ENCODE measurements at regions not wholly inside any gene's neighbourhood (a gene's known extent, or its start where the extent isn't known, plus 50 kb on each side); places are given as distances from the start of the nearest gene placed in this dataset.

DNA sequence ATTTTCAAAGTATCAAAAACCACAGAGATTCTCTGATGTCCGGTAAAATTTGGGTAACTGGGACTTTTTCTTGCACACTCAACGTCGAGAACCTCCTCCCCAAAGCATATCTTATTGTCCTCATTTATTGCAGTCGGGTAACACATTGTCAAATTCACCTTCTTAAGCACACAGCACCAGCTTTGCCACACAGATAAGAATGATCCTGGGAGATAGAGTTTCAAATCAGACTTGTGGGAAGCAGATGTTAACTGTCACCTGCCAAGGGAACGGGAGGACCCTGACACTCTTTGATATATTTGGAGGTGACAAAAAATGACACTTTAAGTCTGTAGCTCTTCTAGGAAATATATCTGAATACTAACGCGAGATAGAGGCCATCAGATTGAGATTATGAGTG lies 282.1 kb upstream of the BMP2 start:
- Histone ChIP-seq H3K27ac (no peak overlapping the region), H3K27me3 (no peaks in the 10 kb centered on the region)

DNA sequence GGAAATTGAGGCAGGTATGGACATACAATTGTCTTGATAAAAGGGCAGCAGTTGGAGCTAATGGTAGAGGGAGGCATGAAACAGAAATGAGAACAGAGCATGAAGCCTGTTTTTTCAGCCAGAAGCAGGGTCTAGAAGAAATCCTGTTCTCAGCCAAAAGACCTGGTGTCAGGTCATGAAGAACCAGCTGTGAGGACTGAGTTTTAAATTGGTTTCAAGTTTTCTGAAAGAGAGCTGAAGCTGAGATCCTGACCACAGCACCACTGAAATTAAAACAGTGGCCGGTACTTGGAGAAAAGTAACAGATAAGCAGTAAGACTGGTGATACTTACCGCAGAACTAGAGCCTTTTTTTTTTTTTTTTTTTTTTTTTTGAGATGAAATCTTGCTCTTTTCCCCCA lies 283.8 kb upstream of the BMP2 start:
- DNase-seq (ENCODE audit: low spot score in 2 of 2): no peak
- H3K4me1 ChIP-seq: no peaks in the 10 kb centered on the region
- no peak overlapping the region for H3K27ac ChIP-seq
- H3K9me3 ChIP-seq: no peaks in the 10 kb centered on the region
- no peaks in the 10 kb centered on the region for H3K36me3 ChIP-seq
- intact Hi-C loops (cut with DNase I; ENCODE audit: low total_unique reads): no loop called here
- H3K4me3 ChIP-seq: no peak overlapping the region
- TF ChIP-seq, protein P1, sequence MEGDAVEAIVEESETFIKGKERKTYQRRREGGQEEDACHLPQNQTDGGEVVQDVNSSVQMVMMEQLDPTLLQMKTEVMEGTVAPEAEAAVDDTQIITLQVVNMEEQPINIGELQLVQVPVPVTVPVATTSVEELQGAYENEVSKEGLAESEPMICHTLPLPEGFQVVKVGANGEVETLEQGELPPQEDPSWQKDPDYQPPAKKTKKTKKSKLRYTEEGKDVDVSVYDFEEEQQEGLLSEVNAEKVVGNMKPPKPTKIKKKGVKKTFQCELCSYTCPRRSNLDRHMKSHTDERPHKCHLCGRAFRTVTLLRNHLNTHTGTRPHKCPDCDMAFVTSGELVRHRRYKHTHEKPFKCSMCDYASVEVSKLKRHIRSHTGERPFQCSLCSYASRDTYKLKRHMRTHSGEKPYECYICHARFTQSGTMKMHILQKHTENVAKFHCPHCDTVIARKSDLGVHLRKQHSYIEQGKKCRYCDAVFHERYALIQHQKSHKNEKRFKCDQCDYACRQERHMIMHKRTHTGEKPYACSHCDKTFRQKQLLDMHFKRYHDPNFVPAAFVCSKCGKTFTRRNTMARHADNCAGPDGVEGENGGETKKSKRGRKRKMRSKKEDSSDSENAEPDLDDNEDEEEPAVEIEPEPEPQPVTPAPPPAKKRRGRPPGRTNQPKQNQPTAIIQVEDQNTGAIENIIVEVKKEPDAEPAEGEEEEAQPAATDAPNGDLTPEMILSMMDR (IDR thresholded peaks at IDR 0.05): no peak
- no peak for TF ChIP-seq POLR2A (IDR thresholded peaks at IDR 0.05)
- TF ChIP-seq POLR2AphosphoS5 (IDR thresholded peaks at IDR 0.05): no peak
- no peaks in the 10 kb centered on the region for H3K27me3 ChIP-seq

More for the DNA sequence above, 282.1 kb upstream of the BMP2 start:
- no peak for TF ChIP-seq POLR2A (IDR thresholded peaks at IDR 0.05)
- TF ChIP-seq POLR2AphosphoS5 (IDR thresholded peaks at IDR 0.05): no peak
- TF ChIP-seq, protein P1 (IDR thresholded peaks at IDR 0.05): no peak
- no peaks in the 10 kb centered on the region for H3K4me1 ChIP-seq
- intact Hi-C loops (cut with DNase I; ENCODE audit: low total_unique reads): no loop called here
- H3K36me3 ChIP-seq: no peaks in the 10 kb centered on the region
- DNase-seq (ENCODE audit: low spot score in 2 of 2): no peak
- H3K4me3 ChIP-seq: no peak overlapping the region
- H3K9me3 ChIP-seq: no peaks in the 10 kb centered on the region

DNA sequence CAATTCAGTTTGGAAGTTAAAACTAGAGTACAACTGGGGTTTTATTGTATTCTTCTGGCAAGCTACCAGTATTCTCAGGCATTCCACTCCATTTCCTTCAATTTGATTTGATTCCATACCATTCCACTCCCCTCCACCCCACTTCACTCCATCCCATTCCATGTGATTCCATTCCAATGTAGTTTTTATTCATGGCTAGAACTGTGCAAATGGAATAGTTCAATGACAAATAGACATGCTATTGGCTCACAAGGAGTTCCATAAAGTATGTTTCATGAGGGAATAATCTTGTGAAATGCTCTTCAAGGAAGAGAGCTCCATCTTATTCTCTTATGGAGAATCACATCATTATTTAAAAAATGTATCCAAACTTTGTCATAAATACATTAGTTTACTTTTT lies 285.0 kb upstream of the BMP2 start:
- H3K9me3 ChIP-seq: no peaks in the 10 kb centered on the region
- no peak for TF ChIP-seq POLR2AphosphoS5 (IDR thresholded peaks at IDR 0.05)
- TF ChIP-seq, protein P1 (IDR thresholded peaks at IDR 0.05): no peak
- TF ChIP-seq POLR2A (IDR thresholded peaks at IDR 0.05): no peak
- intact Hi-C loops (cut with DNase I; ENCODE audit: low total_unique reads): no loop called here
- no peak for DNase-seq (ENCODE audit: low spot score in 2 of 2)
- H3K4me1 ChIP-seq: no peaks in the 10 kb centered on the region
- H3K27me3 ChIP-seq: no peaks in the 10 kb centered on the region
- H3K4me3 ChIP-seq: no peak overlapping the region
- H3K36me3 ChIP-seq: no peaks in the 10 kb centered on the region
- no peak overlapping the region for H3K27ac ChIP-seq

GRCh38 chr20:6480328-6481200 lies 286.9 kb upstream of the BMP2 start:
- no peak overlapping the region for H3K27ac ChIP-seq
- DNase-seq (ENCODE audit: low spot score in 2 of 2): peak in 1 of 2 donors; percentile 19
- TF ChIP-seq, protein P1 (IDR thresholded peaks at IDR 0.05): no peak
- no peak for TF ChIP-seq POLR2AphosphoS5 (IDR thresholded peaks at IDR 0.05)
- TF ChIP-seq POLR2A (IDR thresholded peaks at IDR 0.05): no peak
- H3K4me1 ChIP-seq: no peaks in the 10 kb centered on the region
- H3K27me3 ChIP-seq: no peaks in the 10 kb centered on the region
- intact Hi-C loops (cut with DNase I; ENCODE audit: low total_unique reads): no loop called here
- no peaks in the 10 kb centered on the region for H3K9me3 ChIP-seq
- no peak overlapping the region for H3K4me3 ChIP-seq
- H3K36me3 ChIP-seq: no peaks in the 10 kb centered on the region

DNA sequence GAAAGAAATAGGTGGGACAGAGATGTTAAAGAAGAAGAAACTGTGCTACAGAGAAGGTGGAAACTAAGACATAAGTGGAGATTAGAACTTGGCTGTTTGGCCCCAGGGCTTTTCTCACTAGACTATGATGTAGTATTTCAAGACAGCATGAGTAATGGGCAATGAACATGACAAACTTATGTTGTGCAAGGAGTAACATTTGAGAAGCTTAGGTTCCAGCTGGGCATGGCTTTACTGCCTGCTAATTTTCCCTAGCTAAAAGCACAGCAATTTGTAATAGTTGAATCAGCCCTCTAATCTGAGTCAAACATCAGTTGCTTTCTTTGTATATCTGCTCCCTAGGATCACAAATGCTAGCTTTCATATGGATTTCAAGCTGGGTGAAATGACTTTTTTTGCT lies 294.3 kb upstream of the BMP2 start:
- no peak for DNase-seq (ENCODE audit: low spot score in 2 of 2)
- no peak overlapping the region for H3K27ac ChIP-seq
- no peaks in the 10 kb centered on the region for H3K36me3 ChIP-seq
- H3K4me1 ChIP-seq: no peaks in the 10 kb centered on the region
- intact Hi-C loops (cut with DNase I; ENCODE audit: low total_unique reads): no loop called here
- H3K27me3 ChIP-seq: no peaks in the 10 kb centered on the region
- no peak for TF ChIP-seq POLR2AphosphoS5 (IDR thresholded peaks at IDR 0.05)
- TF ChIP-seq, protein P1 (IDR thresholded peaks at IDR 0.05): no peak
- TF ChIP-seq POLR2A (IDR thresholded peaks at IDR 0.05): no peak
- H3K4me3 ChIP-seq: no peak overlapping the region
- no peaks in the 10 kb centered on the region for H3K9me3 ChIP-seq

Measured in breast epithelium (tissue), 4 donors.